ENCODE measurements at regions not wholly inside any gene's neighbourhood (a gene's known extent, or its start where the extent isn't known, plus 50 kb on each side); places are given as distances from the start of the nearest gene placed in this dataset.
A peak's percentile ranks its signal among the peaks of the same experiment; 100 is the strongest.

DNA sequence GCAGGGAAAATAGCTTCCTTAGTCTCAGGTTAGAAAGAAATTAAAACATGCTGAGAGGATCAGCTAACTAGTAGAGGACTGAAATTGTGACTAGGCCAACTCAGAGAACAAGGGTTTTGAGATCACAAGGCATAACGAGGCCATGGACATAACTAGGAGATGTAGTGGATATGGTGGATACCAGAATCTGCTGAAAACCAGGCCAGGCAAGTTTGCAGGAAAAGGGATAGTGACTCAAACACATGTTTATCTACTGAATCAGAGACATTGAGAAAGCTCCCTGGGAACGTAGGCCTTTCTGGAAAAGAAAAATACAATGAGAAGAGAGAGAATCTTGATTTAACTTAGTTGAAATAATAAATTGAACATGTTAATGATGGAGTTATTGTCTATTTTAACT, 326.5 kb upstream of the GBE1 start:
- H3K4me1 ChIP-seq (ENCODE audit: control insufficient read depth, insufficient read depth, low read depth, low read length): peaks cover 2% of the 10 kb centered on the region
- no peak overlapping the region for H3K14ac ChIP-seq (ENCODE audit: low read length in 2 of 2)
- no peak overlapping the region for H4K8ac ChIP-seq (ENCODE audit: low read length)
- H3K4me3 ChIP-seq (ENCODE audit: insufficient read depth in 1 of 2, low read depth in 1 of 2, low read length in 2 of 2): no peak overlapping the region
- WGBS: 36% methylated on average over 2 of the region's 2 CpGs
- H3K9me3 ChIP-seq (ENCODE audit: control insufficient read depth, low read length): no peaks in the 10 kb centered on the region
- H2BK12ac ChIP-seq (ENCODE audit: low read length in 2 of 2): no peak overlapping the region
- no peak overlapping the region for H4K91ac ChIP-seq (ENCODE audit: low read length)
- H2BK120ac ChIP-seq (ENCODE audit: low read depth, low read length): no peak overlapping the region
- no peak overlapping the region for H2AFZ ChIP-seq (ENCODE audit: low read depth, low read length)
- H3K27ac ChIP-seq (ENCODE audit: low read length, poor library complexity, severe bottlenecking): peak overlapping the region; percentile 72
- H3K27me3 ChIP-seq (ENCODE audit: control insufficient read depth in 1 of 2, insufficient read depth in 1 of 2, low read length in 2 of 2): no peaks in the 10 kb centered on the region
- H2AK5ac ChIP-seq (ENCODE audit: low read length, severe bottlenecking): no peak overlapping the region
- DNase-seq: peak; percentile 49
- H3K4me2 ChIP-seq (ENCODE audit: low read length, poor library complexity, severe bottlenecking): no peak overlapping the region
- no peak overlapping the region for H3K18ac ChIP-seq (ENCODE audit: low read depth in 1 of 2, low read length in 2 of 2)
- H3K4ac ChIP-seq (ENCODE audit: low read depth in 1 of 2, low read length in 2 of 2): no peak overlapping the region
- H3K36me3 ChIP-seq (ENCODE audit: control insufficient read depth in 1 of 2, insufficient read depth in 2 of 2, low read depth in 1 of 2, low read length in 2 of 2): no peaks in the 10 kb centered on the region
- H3K23ac ChIP-seq (ENCODE audit: low read length in 2 of 2): no peak overlapping the region
- H3K9ac ChIP-seq (ENCODE audit: low read length): peak overlapping the region; percentile 66
- H2BK15ac ChIP-seq (ENCODE audit: low read depth, poor library complexity, severe bottlenecking): no peak overlapping the region
- H3K79me1 ChIP-seq (replicated peaks; ENCODE audit: low read length, poor library complexity, severe bottlenecking): no peaks in the 10 kb centered on the region
- H2BK5ac ChIP-seq (ENCODE audit: low read depth, low read length, poor library complexity, severe bottlenecking): no peak overlapping the region

DNA sequence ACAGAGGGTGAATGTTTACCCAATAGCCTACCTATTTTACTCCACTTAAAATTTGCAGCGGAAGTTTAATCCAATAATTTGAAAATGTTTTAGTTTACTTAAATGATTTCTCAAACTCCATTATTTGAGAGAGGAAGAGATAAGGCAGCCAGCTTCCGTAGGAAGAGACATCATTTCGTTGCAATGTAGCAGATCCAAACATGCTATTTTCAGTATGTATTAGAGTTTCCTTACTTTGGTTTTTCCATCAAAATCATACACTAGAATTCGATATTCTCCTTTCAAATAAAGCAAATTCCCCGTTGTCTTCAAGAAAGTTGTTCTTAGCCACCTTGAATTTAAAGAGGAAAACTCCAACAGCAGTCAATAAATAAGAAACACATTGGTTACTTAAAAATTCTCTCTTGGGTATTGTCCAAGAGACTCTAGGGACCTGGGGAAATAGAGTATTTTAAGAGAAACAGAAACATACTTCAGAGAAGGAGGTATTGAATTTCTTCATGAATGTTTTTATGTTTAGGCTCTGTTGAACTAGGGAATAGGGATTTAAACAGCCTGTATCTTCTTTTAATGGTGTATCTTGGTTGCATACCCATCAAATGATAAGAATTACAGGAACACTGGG, 324.5 kb upstream of the GBE1 start:
- Histone ChIP-seq H3K36me3 (ENCODE audit: control insufficient read depth in 1 of 2, insufficient read depth in 2 of 2, low read depth in 1 of 2, low read length in 2 of 2) (no peaks in the 10 kb centered on the region), H2AK5ac (ENCODE audit: low read length, severe bottlenecking) (no peak overlapping the region), H3K23ac (ENCODE audit: low read length in 2 of 2) (no peak overlapping the region), H3K4ac (ENCODE audit: low read depth in 1 of 2, low read length in 2 of 2) (no peak overlapping the region), H3K4me3 (ENCODE audit: insufficient read depth in 1 of 2, low read depth in 1 of 2, low read length in 2 of 2) (no peak overlapping the region), H3K9ac (ENCODE audit: low read length) (no peak overlapping the region), H3K79me1 (replicated peaks; ENCODE audit: low read length, poor library complexity, severe bottlenecking) (no peaks in the 10 kb centered on the region), H3K14ac (ENCODE audit: low read length in 2 of 2) (no peak overlapping the region), H3K27me3 (ENCODE audit: control insufficient read depth in 1 of 2, insufficient read depth in 1 of 2, low read length in 2 of 2) (no peaks in the 10 kb centered on the region), H3K27ac (ENCODE audit: low read length, poor library complexity, severe bottlenecking) (no peak overlapping the region), H2BK5ac (ENCODE audit: low read depth, low read length, poor library complexity, severe bottlenecking) (no peak overlapping the region), H3K4me1 (ENCODE audit: control insufficient read depth, insufficient read depth, low read depth, low read length) (peaks cover 2% of the 10 kb centered on the region), H4K8ac (ENCODE audit: low read length) (no peak overlapping the region), H4K91ac (ENCODE audit: low read length) (no peak overlapping the region), H3K18ac (ENCODE audit: low read depth in 1 of 2, low read length in 2 of 2) (no peak overlapping the region), H3K4me2 (ENCODE audit: low read length, poor library complexity, severe bottlenecking) (no peak overlapping the region), H2AFZ (ENCODE audit: low read depth, low read length) (no peak overlapping the region), H2BK12ac (ENCODE audit: low read length in 2 of 2) (no peak overlapping the region), H2BK15ac (ENCODE audit: low read depth, poor library complexity, severe bottlenecking) (no peak overlapping the region), H2BK120ac (ENCODE audit: low read depth, low read length) (no peak overlapping the region), H3K9me3 (ENCODE audit: control insufficient read depth, low read length) (no peaks in the 10 kb centered on the region)
- DNase-seq: no peak
- 71% methylated on average over 3 of the region's 5 CpGs for WGBS

DNA sequence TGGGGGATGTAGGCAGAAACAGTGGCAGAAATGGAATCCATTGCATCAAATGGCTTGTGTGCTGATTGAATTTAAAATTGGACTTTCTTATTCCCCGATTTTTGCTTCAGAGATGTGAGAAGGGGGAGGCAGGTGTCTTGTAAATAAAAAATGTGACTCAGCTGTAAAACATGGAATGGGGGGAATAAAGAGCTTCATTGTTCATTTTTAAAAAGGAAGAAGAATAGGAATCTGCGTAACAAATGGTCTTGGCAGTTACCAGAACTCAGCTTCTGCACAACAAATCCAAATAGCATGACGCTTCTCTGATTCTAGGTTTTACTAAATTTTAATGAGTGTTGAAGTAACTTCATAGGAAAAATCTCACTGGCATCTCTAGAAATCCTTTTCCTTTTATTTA, 323.9 kb upstream of the GBE1 start:
- no peak overlapping the region for H3K27ac ChIP-seq (ENCODE audit: low read length, poor library complexity, severe bottlenecking)
- H3K4ac ChIP-seq (ENCODE audit: low read depth in 1 of 2, low read length in 2 of 2): no peak overlapping the region
- H3K27me3 ChIP-seq (ENCODE audit: control insufficient read depth in 1 of 2, insufficient read depth in 1 of 2, low read length in 2 of 2): no peaks in the 10 kb centered on the region
- H2BK12ac ChIP-seq (ENCODE audit: low read length in 2 of 2): no peak overlapping the region
- H2BK120ac ChIP-seq (ENCODE audit: low read depth, low read length): no peak overlapping the region
- H3K14ac ChIP-seq (ENCODE audit: low read length in 2 of 2): no peak overlapping the region
- H3K18ac ChIP-seq (ENCODE audit: low read depth in 1 of 2, low read length in 2 of 2): no peak overlapping the region
- no peaks in the 10 kb centered on the region for H3K36me3 ChIP-seq (ENCODE audit: control insufficient read depth in 1 of 2, insufficient read depth in 2 of 2, low read depth in 1 of 2, low read length in 2 of 2)
- no peak overlapping the region for H2BK5ac ChIP-seq (ENCODE audit: low read depth, low read length, poor library complexity, severe bottlenecking)
- H3K79me1 ChIP-seq (replicated peaks; ENCODE audit: low read length, poor library complexity, severe bottlenecking): no peaks in the 10 kb centered on the region
- H3K9ac ChIP-seq (ENCODE audit: low read length): no peak overlapping the region
- H3K9me3 ChIP-seq (ENCODE audit: control insufficient read depth, low read length): no peaks in the 10 kb centered on the region
- DNase-seq: no peak
- H3K23ac ChIP-seq (ENCODE audit: low read length in 2 of 2): no peak overlapping the region
- H3K4me2 ChIP-seq (ENCODE audit: low read length, poor library complexity, severe bottlenecking): no peak overlapping the region
- 81% methylated on average over 2 of the region's 3 CpGs for WGBS
- H4K91ac ChIP-seq (ENCODE audit: low read length): no peak overlapping the region
- no peak overlapping the region for H2BK15ac ChIP-seq (ENCODE audit: low read depth, poor library complexity, severe bottlenecking)
- H2AK5ac ChIP-seq (ENCODE audit: low read length, severe bottlenecking): no peak overlapping the region
- H2AFZ ChIP-seq (ENCODE audit: low read depth, low read length): no peak overlapping the region
- no peak overlapping the region for H3K4me3 ChIP-seq (ENCODE audit: insufficient read depth in 1 of 2, low read depth in 1 of 2, low read length in 2 of 2)
- peaks cover 2% of the 10 kb centered on the region for H3K4me1 ChIP-seq (ENCODE audit: control insufficient read depth, insufficient read depth, low read depth, low read length)
- H4K8ac ChIP-seq (ENCODE audit: low read length): no peak overlapping the region

DNA sequence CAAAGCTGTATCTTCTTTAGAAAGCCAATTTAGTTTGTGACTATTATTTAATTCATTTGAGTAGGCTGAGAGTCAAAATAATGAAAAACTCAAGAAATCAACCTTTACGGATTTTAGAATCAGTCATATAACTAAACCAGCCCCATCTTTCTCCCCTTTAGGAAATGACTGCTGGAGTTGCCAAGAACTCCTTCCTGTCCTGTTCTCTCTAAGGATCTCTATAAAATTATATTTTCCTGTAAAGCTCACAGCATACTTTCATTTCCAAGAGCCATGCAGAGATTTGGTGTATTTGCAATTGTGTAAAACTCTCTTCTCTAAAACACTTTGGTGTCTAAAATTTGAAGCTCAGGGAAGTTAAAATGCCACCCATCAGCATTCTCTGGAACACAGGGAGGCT, 323.4 kb upstream of the GBE1 start:
- no peak overlapping the region for H2BK12ac ChIP-seq (ENCODE audit: low read length in 2 of 2)
- WGBS: 100% methylated on average over 1 of the region's 1 CpG
- H3K36me3 ChIP-seq (ENCODE audit: control insufficient read depth in 1 of 2, insufficient read depth in 2 of 2, low read depth in 1 of 2, low read length in 2 of 2): no peaks in the 10 kb centered on the region
- DNase-seq: no peak
- no peaks in the 10 kb centered on the region for H3K79me1 ChIP-seq (replicated peaks; ENCODE audit: low read length, poor library complexity, severe bottlenecking)
- no peak overlapping the region for H2AFZ ChIP-seq (ENCODE audit: low read depth, low read length)
- no peaks in the 10 kb centered on the region for H3K27me3 ChIP-seq (ENCODE audit: control insufficient read depth in 1 of 2, insufficient read depth in 1 of 2, low read length in 2 of 2)
- H2BK120ac ChIP-seq (ENCODE audit: low read depth, low read length): no peak overlapping the region
- peaks cover 2% of the 10 kb centered on the region for H3K4me1 ChIP-seq (ENCODE audit: control insufficient read depth, insufficient read depth, low read depth, low read length)
- no peak overlapping the region for H4K8ac ChIP-seq (ENCODE audit: low read length)
- no peak overlapping the region for H3K4me3 ChIP-seq (ENCODE audit: insufficient read depth in 1 of 2, low read depth in 1 of 2, low read length in 2 of 2)
- H3K23ac ChIP-seq (ENCODE audit: low read length in 2 of 2): no peak overlapping the region
- no peaks in the 10 kb centered on the region for H3K9me3 ChIP-seq (ENCODE audit: control insufficient read depth, low read length)
- no peak overlapping the region for H4K91ac ChIP-seq (ENCODE audit: low read length)
- no peak overlapping the region for H3K4me2 ChIP-seq (ENCODE audit: low read length, poor library complexity, severe bottlenecking)
- H3K9ac ChIP-seq (ENCODE audit: low read length): no peak overlapping the region
- no peak overlapping the region for H3K18ac ChIP-seq (ENCODE audit: low read depth in 1 of 2, low read length in 2 of 2)
- no peak overlapping the region for H3K27ac ChIP-seq (ENCODE audit: low read length, poor library complexity, severe bottlenecking)
- no peak overlapping the region for H2AK5ac ChIP-seq (ENCODE audit: low read length, severe bottlenecking)
- H2BK15ac ChIP-seq (ENCODE audit: low read depth, poor library complexity, severe bottlenecking): no peak overlapping the region
- no peak overlapping the region for H3K14ac ChIP-seq (ENCODE audit: low read length in 2 of 2)
- no peak overlapping the region for H3K4ac ChIP-seq (ENCODE audit: low read depth in 1 of 2, low read length in 2 of 2)
- H2BK5ac ChIP-seq (ENCODE audit: low read depth, low read length, poor library complexity, severe bottlenecking): no peak overlapping the region

Measured in mesenchymal stem cell (in vitro differentiated cells and primary cell).